ENCODE measurements at regions not wholly inside any gene's neighbourhood (a gene's known extent, or its start where the extent isn't known, plus 50 kb on each side); places are given as distances from the start of the nearest gene placed in this dataset.

DNA sequence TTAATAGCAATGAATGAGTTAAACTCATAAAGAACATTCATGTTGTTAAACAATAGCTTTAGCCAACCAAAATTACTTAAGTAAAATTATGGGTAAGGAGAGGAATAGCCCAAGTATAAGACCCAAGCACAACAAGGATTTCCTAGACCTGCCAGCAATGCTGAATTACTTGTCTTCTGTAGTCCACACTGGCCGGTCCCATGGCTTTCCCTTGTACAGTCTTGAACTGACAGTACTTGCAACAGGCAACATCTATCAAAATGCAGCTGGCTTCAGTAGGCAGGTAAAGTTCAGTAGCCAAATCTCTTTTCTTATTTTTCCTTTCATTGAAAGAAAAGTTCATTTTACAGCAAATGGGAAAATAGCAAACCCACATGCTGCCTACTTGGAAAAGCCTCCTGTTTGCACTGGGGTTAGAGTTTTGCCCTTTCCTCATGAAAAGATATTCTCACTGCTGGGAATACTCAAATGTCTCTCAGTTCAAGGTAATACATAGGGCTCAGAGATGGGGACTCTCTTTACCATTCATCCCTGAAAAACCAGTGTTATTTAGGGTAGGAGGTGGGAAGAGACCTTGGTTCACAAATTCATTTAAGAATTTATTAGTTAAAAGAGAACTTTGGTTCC lies 222.8 kb downstream of the TTLL7 start:
- ATAC-seq (no peak), DNase-seq (ENCODE audit: low read depth, low spot score) (no peak), FAIRE-seq (no peak)
- H3K79me2 ChIP-seq (ENCODE audit: control insufficient read depth, insufficient read depth, low read length), result no peaks in the 10 kb centered on the region
- WGBS (ENCODE audit: insufficient coverage, insufficient replicate concordance, low lambda C conversion rate, missing lambda C conversion rate), result 95% methylated on average over 1 of the region's 1 CpG
- no peaks in the 10 kb centered on the region for H3K36me3 ChIP-seq (ENCODE audit: control insufficient read depth in 2 of 2, insufficient read depth in 2 of 2, low read length in 1 of 2)
- no TSS peak for BruUV-seq (replicated peaks)
- H4K20me1 ChIP-seq (ENCODE audit: control insufficient read depth, insufficient read depth), result no peaks in the 10 kb centered on the region
- POLR2A ChIA-PET, result no interaction called here
- intact Hi-C loops (cut with micrococcal nuclease; ENCODE audit: unreplicated experiment) (no loop called here), in situ Hi-C loops (cut with MboI) (no loop called here)
- CTCF ChIA-PET, result no interaction called here
- RAD21 ChIA-PET (ENCODE audit: unreplicated experiment), result no interaction called here
- H3K4me3 ChIP-seq, result no peak overlapping the region
- no peaks in the 10 kb centered on the region for H3K4me1 ChIP-seq (ENCODE audit: control insufficient read depth, insufficient read depth, low read length)
- no peaks in the 10 kb centered on the region for H3K27me3 ChIP-seq (replicated peaks in 1 of 2; ENCODE audit: control insufficient read depth in 2 of 2, insufficient read depth in 2 of 2, low read length in 1 of 2)
- no peak overlapping the region for H3K27ac ChIP-seq (ENCODE audit: control insufficient read depth, insufficient read depth)
- no peak overlapping the region for H3K9ac ChIP-seq (ENCODE audit: control insufficient read depth, insufficient read depth, low read length)
- TF ChIP-seq REST (IDR thresholded peaks at IDR 0.05; ENCODE audit: low read depth, low read length) (no peak), SREBF2 (IDR thresholded peaks at IDR 0.05; ENCODE audit: low read length) (no peak), SMARCA5 (IDR thresholded peaks at IDR 0.05) (no peak), BCL11A (IDR thresholded peaks at IDR 0.05; ENCODE audit: low read depth, low read length) (no peak), ZNF207 (IDR thresholded peaks at IDR 0.05; ENCODE audit: borderline replicate concordance) (no peak), RB1 (IDR thresholded peaks at IDR 0.05; ENCODE audit: borderline replicate concordance) (no peak), IRF4 (IDR thresholded peaks at IDR 0.05; ENCODE audit: low read depth, low read length) (no peak), EP300 (IDR thresholded peaks at IDR 0.05; ENCODE audit: borderline replicate concordance in 1 of 2, control insufficient read depth in 1 of 2, low read depth in 2 of 2, low read length in 2 of 2) (no peak), NFIC (IDR thresholded peaks at IDR 0.05; ENCODE audit: low read depth, low read length) (no peak), CEBPB (IDR thresholded peaks at IDR 0.05; ENCODE audit: borderline replicate concordance in 1 of 2, low read depth in 2 of 2, low read length in 2 of 2) (no peak), CREM (IDR thresholded peaks at IDR 0.05; ENCODE audit: low read depth) (no peak)
- TF ChIP-seq, protein P1, sequence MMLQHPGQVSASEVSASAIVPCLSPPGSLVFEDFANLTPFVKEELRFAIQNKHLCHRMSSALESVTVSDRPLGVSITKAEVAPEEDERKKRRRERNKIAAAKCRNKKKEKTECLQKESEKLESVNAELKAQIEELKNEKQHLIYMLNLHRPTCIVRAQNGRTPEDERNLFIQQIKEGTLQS (IDR thresholded peaks at IDR 0.05; ENCODE audit: borderline replicate concordance, extremely low read depth, low read depth, low read length), result no peak
- TF ChIP-seq, protein P2, sequence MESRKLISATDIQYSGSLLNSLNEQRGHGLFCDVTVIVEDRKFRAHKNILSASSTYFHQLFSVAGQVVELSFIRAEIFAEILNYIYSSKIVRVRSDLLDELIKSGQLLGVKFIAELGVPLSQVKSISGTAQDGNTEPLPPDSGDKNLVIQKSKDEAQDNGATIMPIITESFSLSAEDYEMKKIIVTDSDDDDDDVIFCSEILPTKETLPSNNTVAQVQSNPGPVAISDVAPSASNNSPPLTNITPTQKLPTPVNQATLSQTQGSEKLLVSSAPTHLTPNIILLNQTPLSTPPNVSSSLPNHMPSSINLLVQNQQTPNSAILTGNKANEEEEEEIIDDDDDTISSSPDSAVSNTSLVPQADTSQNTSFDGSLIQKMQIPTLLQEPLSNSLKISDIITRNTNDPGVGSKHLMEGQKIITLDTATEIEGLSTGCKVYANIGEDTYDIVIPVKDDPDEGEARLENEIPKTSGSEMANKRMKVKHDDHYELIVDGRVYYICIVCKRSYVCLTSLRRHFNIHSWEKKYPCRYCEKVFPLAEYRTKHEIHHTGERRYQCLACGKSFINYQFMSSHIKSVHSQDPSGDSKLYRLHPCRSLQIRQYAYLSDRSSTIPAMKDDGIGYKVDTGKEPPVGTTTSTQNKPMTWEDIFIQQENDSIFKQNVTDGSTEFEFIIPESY (IDR thresholded peaks at IDR 0.05), result no peak
- no peak overlapping the region for H2AFZ ChIP-seq (ENCODE audit: control insufficient read depth, low read depth, low read length)
- no peaks in the 10 kb centered on the region for H3K9me3 ChIP-seq (replicated peaks; ENCODE audit: control insufficient read depth, insufficient read depth, low read length)
- SMC1A ChIA-PET (ENCODE audit: uncharacterized antibody, unreplicated experiment), result interaction anchor here (0.6 kb wide), 1 partner anchor 174 kb away, joined by 3 read pairs; no protein-coding TSS in a partner anchor
- H3K4me2 ChIP-seq (ENCODE audit: control insufficient read depth, insufficient read depth), result no peak overlapping the region
